ENCODE measurements at regions not wholly inside any gene's neighbourhood (a gene's known extent, or its start where the extent isn't known, plus 50 kb on each side); places are given as distances from the start of the nearest gene placed in this dataset.

DNA sequence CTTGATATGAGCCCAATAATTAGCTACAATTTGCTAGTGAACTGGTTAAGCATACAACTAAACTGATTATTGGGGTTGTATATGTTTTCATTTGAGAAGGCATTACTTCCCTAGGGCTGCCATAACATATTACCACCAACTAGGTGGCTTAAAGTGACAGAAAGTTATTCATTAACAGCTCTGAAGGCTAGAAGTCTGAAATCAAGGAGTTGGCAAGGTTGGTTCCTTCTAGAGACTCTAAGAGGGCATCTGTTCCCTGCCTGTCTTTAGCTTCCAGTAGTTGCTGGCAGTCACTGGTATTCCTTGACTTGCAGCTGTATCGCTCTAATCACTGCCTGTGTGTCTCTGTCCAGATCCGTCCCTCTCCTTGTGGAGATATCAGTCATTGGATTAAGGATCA lies 86.3 kb downstream of the LHX9 start:
- TF ChIP-seq CTCF (IDR thresholded peaks at IDR 0.05) (no peak), POLR2AphosphoS5 (IDR thresholded peaks at IDR 0.05) (no peak), EP300 (IDR thresholded peaks at IDR 0.05) (no peak)

All from upper lobe of left lung (tissue), 4 donors.